ENCODE measurements at regions not wholly inside any gene's neighbourhood (a gene's known extent, or its start where the extent isn't known, plus 50 kb on each side); places are given as distances from the start of the nearest gene placed in this dataset.
"Not testable (repeated sequence)": the region's sequence is repeated elsewhere in the genome, so short reads cannot be mapped to it uniquely, and the experiment has no call there.

GRCh38 chr21:38905752-38906151 lies 100.0 kb downstream of the ETS2 start:
- no peak for DNase-seq

- no peak for DNase-seq
Measured at GRCh38 chr21:38905328-38905727, 99.6 kb downstream of the ETS2 start.

DNA sequence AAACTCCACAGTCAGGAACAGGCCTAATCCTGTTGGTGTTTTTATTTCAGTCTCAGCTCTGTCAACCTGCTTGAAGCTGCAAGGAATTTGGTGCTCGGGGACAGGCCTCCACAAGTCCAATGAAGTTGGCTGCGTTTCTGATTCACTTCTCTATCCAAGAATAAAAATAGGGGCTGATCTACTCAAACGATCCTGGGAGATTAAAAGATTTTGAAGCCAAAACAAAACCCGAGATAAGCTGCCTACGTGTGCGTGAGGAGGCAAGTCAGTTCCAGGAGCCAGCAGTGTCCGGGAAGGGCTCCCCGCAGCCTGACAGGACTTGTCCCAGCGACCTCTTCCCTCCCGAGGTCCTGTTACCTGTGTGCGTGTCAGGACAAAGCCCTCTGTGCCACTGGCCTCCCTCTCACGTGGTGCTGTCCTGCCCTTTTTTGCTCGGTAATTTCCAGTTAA lies 98.0 kb downstream of the ETS2 start:
- no peak for DNase-seq

GRCh38 chr21:38902608-38903445 lies 97.1 kb downstream of the ETS2 start:
- no peak for DNase-seq

DNA sequence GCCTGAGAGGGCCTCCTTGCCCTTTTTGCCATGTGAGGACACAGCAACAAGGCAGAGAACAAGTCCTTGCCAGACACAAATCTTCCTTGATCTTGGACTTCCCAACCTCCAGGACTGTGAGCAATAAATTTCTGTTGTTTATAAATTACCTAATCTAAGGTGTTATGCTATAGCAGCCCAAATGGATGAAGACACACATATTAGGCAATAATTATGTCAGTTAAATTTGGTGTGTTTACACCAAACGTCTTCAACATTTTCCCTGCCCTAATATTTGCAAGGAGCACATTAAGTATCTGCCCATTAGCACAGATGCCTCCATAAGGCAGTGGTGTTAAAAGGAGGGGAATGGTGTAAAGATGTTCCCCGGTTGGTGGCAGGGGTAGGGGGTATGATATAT lies 94.8 kb downstream of the ETS2 start:
- no peak for DNase-seq

GRCh38 chr21:38899985-38900384 lies 94.3 kb downstream of the ETS2 start:
- not testable (repeated sequence) for DNase-seq

- DNase-seq, result no peak
Measured at GRCh38 chr21:38899277-38899947, 93.7 kb downstream of the ETS2 start.

DNA sequence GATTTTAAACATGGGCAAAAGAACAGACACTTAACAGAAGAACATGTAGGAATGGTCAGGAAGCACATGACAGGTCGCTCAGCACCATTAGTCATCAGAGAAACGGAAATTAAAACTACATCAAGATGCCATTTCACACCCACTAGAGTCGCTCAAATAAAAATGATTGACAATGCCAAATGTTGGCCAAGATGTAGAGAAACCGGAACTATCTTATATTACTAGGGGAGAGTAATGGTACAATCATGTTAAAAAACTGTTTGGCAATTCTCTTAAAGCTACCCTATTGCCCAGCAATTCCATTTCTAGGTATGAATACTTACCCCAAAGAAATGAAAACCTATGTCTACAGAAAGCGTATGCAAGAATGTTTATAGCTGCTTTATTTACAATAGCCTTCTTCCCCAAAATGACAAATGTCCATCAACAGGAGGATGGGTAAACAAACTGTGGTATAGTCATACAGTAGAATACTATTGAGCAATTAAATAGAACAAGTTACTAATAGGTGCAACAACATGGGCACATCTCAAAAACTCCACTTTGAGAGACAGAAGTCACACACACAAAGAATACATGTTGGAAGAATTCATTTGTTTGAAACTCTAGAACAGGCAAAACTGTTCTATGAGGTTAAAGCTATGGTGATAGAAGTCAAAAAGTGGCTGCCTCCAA lies 92.8 kb downstream of the ETS2 start:
- DNase-seq, result peak; percentile 33

- no peak for DNase-seq
Measured at GRCh38 chr21:38897532-38898421, 92.0 kb downstream of the ETS2 start.

DNA sequence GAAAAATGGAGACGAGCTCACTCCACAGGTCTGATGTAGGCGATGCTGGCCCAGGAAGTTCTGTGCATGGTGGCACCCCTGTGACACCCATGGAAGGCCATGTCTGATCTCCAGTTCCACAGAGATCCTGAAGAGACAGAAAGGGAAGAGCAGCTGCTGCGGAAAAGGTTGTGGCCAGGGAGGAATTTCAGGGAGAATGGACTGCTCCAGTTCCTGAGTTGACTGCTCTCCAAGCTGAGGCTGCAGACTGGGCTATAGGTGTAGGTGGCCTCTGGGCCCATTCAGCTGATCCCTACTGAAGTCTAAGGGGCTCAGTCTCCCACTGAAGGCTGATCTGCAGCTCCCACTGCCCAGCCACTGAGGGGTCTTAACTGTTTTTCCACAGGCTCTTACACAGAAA lies 89.2 kb downstream of the ETS2 start:
- DNase-seq, result no peak

- no peak for DNase-seq
Measured at GRCh38 chr21:38888991-38889561, 83.3 kb downstream of the ETS2 start.

DNA sequence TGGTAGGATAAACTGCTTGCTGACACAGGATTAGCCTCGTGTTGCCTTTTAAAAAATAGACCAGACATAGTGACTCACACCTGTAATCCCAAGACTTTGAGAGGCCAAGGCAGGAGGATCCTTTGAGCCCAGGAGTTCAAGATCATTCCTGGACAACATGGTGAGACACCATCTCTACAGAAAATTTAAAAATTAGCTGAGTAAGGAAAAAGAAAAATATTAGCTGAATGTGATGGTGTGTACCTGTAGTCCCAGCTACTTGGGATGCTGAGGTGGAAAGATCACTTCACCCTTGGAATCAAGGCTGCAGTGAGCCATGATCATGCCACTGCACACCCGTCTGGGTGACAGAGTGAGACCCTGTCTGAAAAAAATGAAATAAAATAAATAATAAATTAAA lies 82.0 kb downstream of the ETS2 start:
- no peak for DNase-seq

- DNase-seq, result no peak
Measured at GRCh38 chr21:38887062-38887686, 81.4 kb downstream of the ETS2 start.

GRCh38 chr21:38885909-38886308 lies 80.2 kb downstream of the ETS2 start:
- no peak for DNase-seq

GRCh38 chr21:38884440-38884839 lies 78.7 kb downstream of the ETS2 start:
- no peak for DNase-seq

- DNase-seq, result no peak
Measured at GRCh38 chr21:38883142-38883541, 77.4 kb downstream of the ETS2 start.

- DNase-seq, result no peak
Measured at GRCh38 chr21:38881131-38881530, 75.4 kb downstream of the ETS2 start.

DNA sequence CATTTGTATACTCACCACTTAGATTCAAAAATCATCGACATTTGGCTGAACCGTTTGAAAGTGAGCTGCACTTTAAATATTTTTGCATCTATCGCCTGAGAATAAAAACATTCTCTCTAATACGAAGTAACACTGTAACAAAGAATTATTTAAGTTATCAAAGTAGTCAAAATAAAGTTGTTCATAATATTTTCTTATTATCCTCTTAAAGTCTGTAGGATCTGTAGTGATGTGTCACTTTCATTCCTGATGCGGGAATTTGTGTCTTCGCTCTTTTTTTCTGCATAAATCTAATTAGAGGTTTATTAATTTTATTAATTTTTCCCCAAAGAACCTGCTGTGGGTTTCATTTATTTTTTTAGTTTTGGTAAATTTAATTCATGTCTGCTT lies 74.8 kb downstream of the ETS2 start:
- DNase-seq, result no peak

DNA sequence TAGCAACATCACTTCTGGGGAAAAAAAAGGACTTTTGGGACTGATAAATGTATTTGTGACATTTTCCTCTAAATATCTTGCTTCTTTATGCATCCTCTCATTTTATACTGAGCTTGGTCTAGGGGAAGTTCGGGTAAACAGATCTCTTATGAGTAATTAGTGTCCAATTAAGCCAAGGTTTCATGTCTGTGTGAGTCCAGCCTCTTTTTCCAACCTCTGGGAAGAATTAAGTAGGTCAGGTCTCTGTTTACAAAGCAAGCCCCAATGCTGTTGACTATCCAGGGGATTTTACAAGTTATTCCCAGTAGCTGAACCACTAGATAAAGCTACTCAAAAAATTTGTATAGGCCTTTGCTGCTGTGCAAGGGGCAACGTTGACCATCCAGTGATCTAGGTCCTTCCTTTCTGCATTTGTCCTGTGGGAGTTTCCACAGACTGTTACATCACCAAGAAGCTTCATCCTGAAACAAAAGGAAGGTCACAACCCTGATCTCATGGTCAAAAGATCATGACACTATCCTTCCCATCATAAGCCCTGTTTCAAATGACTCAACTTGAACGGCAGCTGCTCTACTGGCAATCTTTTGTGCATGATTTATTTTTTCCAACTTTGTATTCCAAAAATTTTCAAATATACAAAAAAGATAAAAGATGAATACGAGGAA lies 74.3 kb downstream of the ETS2 start:
- peak; percentile 14 for DNase-seq

DNA sequence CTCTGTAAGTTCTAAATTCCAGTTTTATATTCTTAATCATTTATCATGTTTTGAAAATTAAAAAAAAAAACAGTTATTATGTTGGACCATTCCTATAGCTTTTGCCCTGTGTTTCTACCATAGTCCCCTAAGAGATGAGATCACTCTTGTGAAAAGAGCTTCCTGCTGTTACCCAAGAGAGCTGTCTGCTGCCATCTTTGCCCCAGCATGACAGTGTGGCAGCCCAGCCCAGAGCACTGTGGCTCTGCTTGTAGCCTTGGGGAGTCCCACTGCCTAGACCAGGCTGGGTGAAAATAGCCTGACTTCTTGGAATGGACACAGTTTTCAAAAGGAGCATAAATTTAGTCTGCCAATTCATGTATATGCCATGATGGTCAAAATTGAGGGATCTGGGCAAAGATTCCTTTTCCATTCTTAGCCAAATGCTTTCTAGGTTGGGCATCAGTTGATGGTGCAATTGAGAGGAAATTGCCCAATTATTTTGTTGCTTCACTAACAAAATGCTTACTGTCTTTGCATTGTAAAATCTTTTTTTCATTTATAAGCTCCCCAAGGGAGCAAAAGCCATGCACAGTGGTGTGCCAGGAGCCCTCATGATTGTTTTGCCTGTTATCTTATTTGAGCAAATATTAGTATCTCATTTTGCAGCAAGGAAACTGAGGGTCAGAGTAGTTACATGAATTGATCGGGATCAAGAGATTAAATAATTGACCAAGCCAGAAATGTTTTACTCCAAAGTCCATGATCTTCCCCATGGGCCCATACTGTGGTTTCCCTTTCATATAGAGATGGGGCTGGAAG lies 72.8 kb downstream of the ETS2 start:
- DNase-seq, result peak; percentile 67

Data from MV-4-11 (cell line).